Left lung (tissue), 4 donors: ENCODE measurements at regions not wholly inside any gene's neighbourhood (a gene's known extent, or its start where the extent isn't known, plus 50 kb on each side); places are given as distances from the start of the nearest gene placed in this dataset.

ENCODE experiments used
- ATAC-seq: fragments of 200-7000 bp; cut with Tn5 transposase; one replicate; pipeline ENCODE4 v1.9.1; 2020; ENCODE audit warnings: moderate library complexity
- DNase-seq, 4 donors: peaks; one replicate each; pipeline ENCODE4 v3.0.0-alpha.2; 2013 to 2020
- H3K27ac ChIP-seq, 2 donors: fragments of 200-600 bp; sonication (generic) in 1 of 2; one replicate each; pipeline versions ENCODE4 v1.5.0 to v1.8.0; 2020 to 2021
- H3K27me3 ChIP-seq, 2 donors: fragments of 200-600 bp; sonication (generic) in 1 of 2; one replicate each; pipeline versions ENCODE4 v1.5.0 to v1.8.0; 2020 to 2021
- H3K36me3 ChIP-seq, 2 donors: fragments of 200-600 bp; sonication (generic) in 1 of 2; one replicate each; pipeline versions ENCODE4 v1.5.0 to v1.8.0; 2020 to 2021
- H3K4me1 ChIP-seq, 2 donors: fragments of 200-600 bp; one replicate each; pipeline ENCODE4 v1.8.0; 2021
- H3K4me3 ChIP-seq, 2 donors: fragments of 200-600 bp; sonication (generic) in 1 of 2; one replicate each; pipeline versions ENCODE4 v1.5.0 to v1.8.0; 2020 to 2021; ENCODE audit warnings: mild to moderate bottlenecking in 1 of 2
- H3K9me3 ChIP-seq, 2 donors: fragments of 200-600 bp; sonication (generic) in 1 of 2; one replicate each; pipeline versions ENCODE4 v1.5.0 to v1.8.0; 2020 to 2021
- CTCF ChIP-seq, 2 donors: fragments of 200-600 bp; sonication (generic) in 1 of 2; IDR thresholded peaks; one replicate each; pipeline versions ENCODE4 v1.5.0 to v1.8.0; 2021; ENCODE audit warnings: antibody characterized with exemption in 2 of 2
- intact Hi-C, 2 donors: fragments of 100-400 bp; cut with DNase I; formaldehyde crosslinking; loops; one replicate each; pipeline versions ENCODE4 v1.11.2 to v1.14.2; 2022
- donor health status: DM: no; HTN: yes; CAD: no.
- donor health status: DM: no; HTN: no; CAD: no.

- Histone ChIP-seq H3K9me3 (peaks cover 0 to 4% of the 10 kb centered on the region in 2 donors), H3K27me3 (no peaks in the 10 kb centered on the region), H3K4me1 (no peaks in the 10 kb centered on the region), H3K4me3 (no peak overlapping the region), H3K27ac (no peak overlapping the region), H3K36me3 (no peaks in the 10 kb centered on the region)
- ATAC-seq (no peak), DNase-seq (no peak)
- TF ChIP-seq CTCF (IDR thresholded peaks at IDR 0.05), result no peak
- intact Hi-C loops, result no loop called here
These were observed 433.6 kb upstream of the ARRDC3 start for GRCh38 chr5:91816681-91817080.

- Histone ChIP-seq H3K27me3 (no peaks in the 10 kb centered on the region), H3K4me3 (no peak overlapping the region), H3K36me3 (no peaks in the 10 kb centered on the region), H3K27ac (no peak overlapping the region), H3K4me1 (no peaks in the 10 kb centered on the region), H3K9me3 (peaks cover 0 to 18% of the 10 kb centered on the region in 2 donors)
- no peak for TF ChIP-seq CTCF (IDR thresholded peaks at IDR 0.05)
- DNase-seq, result no peak
- intact Hi-C loops, result no loop called here
- no peak for ATAC-seq
These were observed 414.5 kb upstream of the ARRDC3 start for GRCh38 chr5:91797576-91797975.

- DNase-seq, result no peak
- ATAC-seq, result no peak
- Histone ChIP-seq H3K4me1 (no peaks in the 10 kb centered on the region), H3K36me3 (no peaks in the 10 kb centered on the region), H3K27ac (no peak overlapping the region), H3K27me3 (no peaks in the 10 kb centered on the region), H3K4me3 (no peak overlapping the region), H3K9me3 (no peaks in the 10 kb centered on the region)
- intact Hi-C loops, result no loop called here
- TF ChIP-seq CTCF (IDR thresholded peaks at IDR 0.05), result no peak
These were observed 411.9 kb upstream of the ARRDC3 start for GRCh38 chr5:91794856-91795548.

GRCh38 chr5:91794455-91794854 lies 411.3 kb upstream of the ARRDC3 start:
- Histone ChIP-seq H3K36me3 (no peaks in the 10 kb centered on the region), H3K4me3 (no peak overlapping the region), H3K4me1 (no peaks in the 10 kb centered on the region), H3K27ac (no peak overlapping the region), H3K9me3 (no peaks in the 10 kb centered on the region), H3K27me3 (no peaks in the 10 kb centered on the region)
- ATAC-seq (no peak), DNase-seq (no peak)
- intact Hi-C loops, result no loop called here
- no peak for TF ChIP-seq CTCF (IDR thresholded peaks at IDR 0.05)

- no peaks in the 10 kb centered on the region for H3K4me1 ChIP-seq
- no peak overlapping the region for H3K27ac ChIP-seq
- ATAC-seq (no peak), DNase-seq (no peak)
- no peaks in the 10 kb centered on the region for H3K36me3 ChIP-seq
- H3K27me3 ChIP-seq, result no peaks in the 10 kb centered on the region
- peaks cover 0 to 17% of the 10 kb centered on the region in 2 donors for H3K9me3 ChIP-seq
- no peak for TF ChIP-seq CTCF (IDR thresholded peaks at IDR 0.05)
- no peak overlapping the region for H3K4me3 ChIP-seq
- intact Hi-C loops, result no loop called here
These were observed 404.6 kb upstream of the ARRDC3 start for GRCh38 chr5:91787718-91788117.
